MM.1S (cell line): ENCODE measurements at regions not wholly inside any gene's neighbourhood (a gene's known extent, or its start where the extent isn't known, plus 50 kb on each side); places are given as distances from the start of the nearest gene placed in this dataset.

ENCODE experiments used
- DNase-seq: peaks from one replicate; pipeline ENCODE4 v3.0.0-alpha.2; 2015
- H2AFZ ChIP-seq: fragments of 300-600 bp; sonication (generic); 2 replicates; pipeline ENCODE4 v1.6.0; 2016; ENCODE audit warnings: antibody characterized with exemption, low read length
- H3F3A ChIP-seq: fragments of 300-600 bp; sonication (generic); 2 replicates; pipeline ENCODE4 v1.6.1; 2016; ENCODE audit warnings: mild to moderate bottlenecking, antibody characterized with exemption, low read length, moderate library complexity, mixed read lengths; ENCODE audit not compliant: insufficient read depth
- H3K27ac ChIP-seq: fragments of 300-600 bp; sonication (generic); 2 replicates; pipeline ENCODE4 v1.5.1; 2016; ENCODE audit warnings: mild to moderate bottlenecking, low read length
- H3K27me3 ChIP-seq: fragments of 300-600 bp; sonication (generic); replicated peaks from 2 replicates; pipeline ENCODE4 v1.6.0; 2016; ENCODE audit warnings: low read length; ENCODE audit not compliant: insufficient read depth
- H3K36me3 ChIP-seq: fragments of 300-600 bp; sonication (generic); replicated peaks from 2 replicates; pipeline ENCODE4 v1.6.1; 2016; ENCODE audit warnings: mild to moderate bottlenecking, low read length, mixed read lengths; ENCODE audit not compliant: insufficient read depth
- H3K4me1 ChIP-seq: fragments of 300-600 bp; sonication (generic); 2 replicates; pipeline ENCODE4 v1.6.1; 2016; ENCODE audit warnings: low read length, mixed read lengths
- H3K4me2 ChIP-seq: fragments of 300-600 bp; sonication (generic); 2 replicates; pipeline ENCODE4 v1.6.0; 2016; ENCODE audit warnings: low read depth, low read length
- H3K4me3 ChIP-seq: fragments of 300-600 bp; sonication (generic); 2 replicates; pipeline ENCODE4 v1.5.1; 2016; ENCODE audit warnings: low read length, mixed read lengths
- H3K79me2 ChIP-seq: fragments of 300-600 bp; sonication (generic); 2 replicates; pipeline ENCODE4 v1.6.1; 2016; ENCODE audit warnings: mixed run types, low read length, mixed read lengths
- H3K9ac ChIP-seq: fragments of 300-600 bp; sonication (generic); 2 replicates; pipeline ENCODE4 v1.6.1; 2016; ENCODE audit warnings: low read length, mixed read lengths
- H3K9me2 ChIP-seq: fragments of 300-600 bp; sonication (generic); replicated peaks from 2 replicates; pipeline ENCODE4 v1.6.1; 2016; ENCODE audit warnings: mild to moderate bottlenecking, low read length, mixed read lengths; ENCODE audit not compliant: insufficient read depth
- H3K9me3 ChIP-seq: fragments of 300-600 bp; sonication (generic); replicated peaks from 2 replicates; pipeline ENCODE4 v1.6.1; 2016; ENCODE audit warnings: mild to moderate bottlenecking, low read length, mixed read lengths; ENCODE audit not compliant: insufficient read depth
- H4K20me1 ChIP-seq: fragments of 300-600 bp; sonication (generic); 2 replicates; pipeline ENCODE4 v1.6.1; 2016; ENCODE audit warnings: mild to moderate bottlenecking, low read length, moderate library complexity, mixed read lengths; ENCODE audit not compliant: insufficient read depth
- EZH2 ChIP-seq: fragments of 300-600 bp; sonication (generic); optimal IDR thresholded peaks from 2 replicates; pipeline ENCODE3; 2017; ENCODE audit warnings: low read depth, mild to moderate bottlenecking, antibody characterized with exemption, low read length, mixed read lengths
- EZH2phosphoT487 ChIP-seq: fragments of 300-600 bp; sonication (generic); IDR thresholded peaks from 2 replicates; pipeline ENCODE4 v1.6.1; 2018; ENCODE audit warnings: antibody characterized with exemption, low read length
- TF ChIP-seq, protein P1 (sequence below): fragments of 300-600 bp; sonication (generic); IDR thresholded peaks from 2 replicates; pipeline ENCODE4 v1.5.1; 2016; ENCODE audit warnings: antibody characterized with exemption, low read length, mixed read lengths

DNA sequence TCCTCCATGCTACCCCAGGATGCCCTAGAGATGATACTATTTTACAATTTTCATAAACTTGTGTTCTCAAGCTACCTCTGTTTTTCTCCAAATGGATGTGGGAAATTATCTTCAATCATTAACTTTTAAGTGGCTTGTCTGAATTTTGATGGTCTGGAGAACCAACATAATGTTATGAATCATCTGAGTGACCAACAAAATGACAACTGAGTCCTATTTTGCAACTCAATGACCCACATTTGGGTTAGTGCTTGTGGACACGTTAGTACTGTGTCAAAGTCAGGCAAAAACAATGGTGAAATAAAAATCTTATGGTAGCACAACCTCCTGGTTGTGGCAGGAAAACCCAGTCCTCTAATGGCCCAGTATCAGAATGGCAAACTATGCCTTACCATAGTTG is 352.4 kb upstream of the ZNF385D start:
- no peaks in the 10 kb centered on the region for H3K4me1 ChIP-seq
- H3K79me2 ChIP-seq: no peaks in the 10 kb centered on the region
- H3K4me3 ChIP-seq: no peak overlapping the region
- no peak overlapping the region for H2AFZ ChIP-seq
- H3K9me2 ChIP-seq: no peaks in the 10 kb centered on the region
- H3K9me3 ChIP-seq: no peaks in the 10 kb centered on the region
- TF ChIP-seq EZH2phosphoT487: no peak
- TF ChIP-seq, protein P1, sequence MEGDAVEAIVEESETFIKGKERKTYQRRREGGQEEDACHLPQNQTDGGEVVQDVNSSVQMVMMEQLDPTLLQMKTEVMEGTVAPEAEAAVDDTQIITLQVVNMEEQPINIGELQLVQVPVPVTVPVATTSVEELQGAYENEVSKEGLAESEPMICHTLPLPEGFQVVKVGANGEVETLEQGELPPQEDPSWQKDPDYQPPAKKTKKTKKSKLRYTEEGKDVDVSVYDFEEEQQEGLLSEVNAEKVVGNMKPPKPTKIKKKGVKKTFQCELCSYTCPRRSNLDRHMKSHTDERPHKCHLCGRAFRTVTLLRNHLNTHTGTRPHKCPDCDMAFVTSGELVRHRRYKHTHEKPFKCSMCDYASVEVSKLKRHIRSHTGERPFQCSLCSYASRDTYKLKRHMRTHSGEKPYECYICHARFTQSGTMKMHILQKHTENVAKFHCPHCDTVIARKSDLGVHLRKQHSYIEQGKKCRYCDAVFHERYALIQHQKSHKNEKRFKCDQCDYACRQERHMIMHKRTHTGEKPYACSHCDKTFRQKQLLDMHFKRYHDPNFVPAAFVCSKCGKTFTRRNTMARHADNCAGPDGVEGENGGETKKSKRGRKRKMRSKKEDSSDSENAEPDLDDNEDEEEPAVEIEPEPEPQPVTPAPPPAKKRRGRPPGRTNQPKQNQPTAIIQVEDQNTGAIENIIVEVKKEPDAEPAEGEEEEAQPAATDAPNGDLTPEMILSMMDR: no peak
- H3K9ac ChIP-seq: no peak overlapping the region
- no peaks in the 10 kb centered on the region for H3F3A ChIP-seq
- DNase-seq: no peak
- H3K4me2 ChIP-seq: no peak overlapping the region
- no peaks in the 10 kb centered on the region for H3K36me3 ChIP-seq
- no peaks in the 10 kb centered on the region for H4K20me1 ChIP-seq
- H3K27me3 ChIP-seq: no peaks in the 10 kb centered on the region
- no peak overlapping the region for H3K27ac ChIP-seq

DNA sequence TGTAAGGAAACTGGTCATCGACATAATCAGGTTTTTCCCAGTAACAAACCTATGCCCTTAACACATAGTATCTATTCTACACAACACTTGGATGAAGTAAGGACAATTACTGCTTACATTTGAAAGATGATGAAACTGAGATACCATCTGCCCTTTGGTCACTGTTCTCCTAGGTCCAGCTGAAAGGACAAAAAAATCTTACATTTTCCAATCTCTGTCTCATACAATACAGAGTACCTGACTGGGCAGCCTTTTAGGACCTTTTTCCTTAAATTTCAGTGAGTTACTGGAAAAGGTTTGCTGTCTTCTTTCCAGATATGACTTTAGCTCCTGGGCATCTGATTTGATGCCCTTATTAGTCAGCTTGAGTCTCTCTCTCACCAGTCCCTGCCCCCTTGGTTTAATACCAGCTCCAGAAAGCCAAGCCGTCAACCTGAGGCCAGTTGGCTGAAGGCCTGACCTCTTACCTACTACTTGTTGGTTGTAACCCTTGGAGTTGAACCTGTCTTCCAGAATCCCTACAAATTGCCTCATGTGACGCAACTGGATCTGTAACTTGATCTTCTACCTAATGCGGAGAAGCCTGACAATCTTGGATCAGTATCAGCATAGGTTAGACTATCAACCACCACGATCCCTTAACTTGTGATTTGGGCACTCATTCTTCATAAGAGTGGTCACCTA is 355.3 kb upstream of the ZNF385D start:
- no peaks in the 10 kb centered on the region for H3K27me3 ChIP-seq
- TF ChIP-seq EZH2phosphoT487 (no peak), EZH2 (no peak)
- TF ChIP-seq, protein P1: no peak
- H3F3A ChIP-seq: no peaks in the 10 kb centered on the region
- no peaks in the 10 kb centered on the region for H3K9me3 ChIP-seq
- no peak overlapping the region for H2AFZ ChIP-seq
- H3K4me1 ChIP-seq: no peaks in the 10 kb centered on the region
- no peak overlapping the region for H3K4me3 ChIP-seq
- H3K79me2 ChIP-seq: no peaks in the 10 kb centered on the region
- DNase-seq: no peak
- H3K4me2 ChIP-seq: no peak overlapping the region
- no peaks in the 10 kb centered on the region for H3K36me3 ChIP-seq
- H3K9ac ChIP-seq: no peak overlapping the region
- no peak overlapping the region for H3K27ac ChIP-seq
- H4K20me1 ChIP-seq: no peaks in the 10 kb centered on the region
- H3K9me2 ChIP-seq: no peaks in the 10 kb centered on the region

DNA sequence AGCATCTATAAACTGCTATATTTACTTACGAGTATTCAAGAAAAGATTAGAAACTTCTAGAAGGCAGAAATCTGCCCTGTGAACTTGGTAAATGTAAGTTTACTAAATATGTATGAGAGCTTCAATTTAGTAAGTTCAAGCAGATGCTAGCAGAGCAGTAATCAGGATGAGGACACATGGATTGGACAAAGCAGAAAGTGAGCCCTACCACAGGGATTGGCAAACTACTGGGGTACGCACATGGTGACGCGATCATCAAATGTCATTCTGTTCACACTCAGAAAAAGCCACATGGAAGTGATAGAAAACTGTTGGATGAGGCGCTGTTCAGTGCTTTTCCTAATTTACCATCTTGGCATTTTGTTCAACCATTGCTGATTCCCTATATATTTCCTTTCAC is 360.2 kb upstream of the ZNF385D start:
- TF ChIP-seq EZH2phosphoT487 (no peak), EZH2 (no peak)
- TF ChIP-seq, protein P1: no peak
- DNase-seq: no peak
- no peaks in the 10 kb centered on the region for H3K79me2 ChIP-seq
- no peaks in the 10 kb centered on the region for H3F3A ChIP-seq
- no peaks in the 10 kb centered on the region for H3K36me3 ChIP-seq
- H3K4me1 ChIP-seq: no peaks in the 10 kb centered on the region
- H3K9me3 ChIP-seq: no peaks in the 10 kb centered on the region
- no peaks in the 10 kb centered on the region for H3K27me3 ChIP-seq
- H3K9ac ChIP-seq: no peak overlapping the region
- no peak overlapping the region for H3K4me3 ChIP-seq
- H2AFZ ChIP-seq: no peak overlapping the region
- H3K9me2 ChIP-seq: no peaks in the 10 kb centered on the region
- no peak overlapping the region for H3K4me2 ChIP-seq
- no peak overlapping the region for H3K27ac ChIP-seq
- no peaks in the 10 kb centered on the region for H4K20me1 ChIP-seq
